ENCODE measurements at regions not wholly inside any gene's neighbourhood (a gene's known extent, or its start where the extent isn't known, plus 50 kb on each side); places are given as distances from the start of the nearest gene placed in this dataset.

DNA sequence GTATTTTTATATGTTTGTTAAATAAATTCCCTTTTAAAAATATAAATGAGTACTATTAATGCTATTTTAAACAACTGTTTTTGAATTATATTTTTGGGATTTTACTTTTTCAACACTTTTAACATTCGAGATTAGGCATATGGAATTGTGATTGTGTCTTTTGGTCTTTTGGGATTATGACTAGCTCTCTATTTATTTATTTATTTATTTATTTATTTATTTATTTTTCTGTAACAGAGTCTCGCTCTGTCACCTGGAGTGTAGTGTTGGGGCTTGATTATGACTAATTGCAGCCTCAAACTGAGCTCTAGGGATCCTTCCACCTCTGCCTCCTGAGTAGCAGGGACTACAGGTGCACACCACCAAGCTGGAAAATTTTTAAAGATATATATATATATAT is 1101.6 kb downstream of the FAM133A start:
- TF ChIP-seq, protein P1, sequence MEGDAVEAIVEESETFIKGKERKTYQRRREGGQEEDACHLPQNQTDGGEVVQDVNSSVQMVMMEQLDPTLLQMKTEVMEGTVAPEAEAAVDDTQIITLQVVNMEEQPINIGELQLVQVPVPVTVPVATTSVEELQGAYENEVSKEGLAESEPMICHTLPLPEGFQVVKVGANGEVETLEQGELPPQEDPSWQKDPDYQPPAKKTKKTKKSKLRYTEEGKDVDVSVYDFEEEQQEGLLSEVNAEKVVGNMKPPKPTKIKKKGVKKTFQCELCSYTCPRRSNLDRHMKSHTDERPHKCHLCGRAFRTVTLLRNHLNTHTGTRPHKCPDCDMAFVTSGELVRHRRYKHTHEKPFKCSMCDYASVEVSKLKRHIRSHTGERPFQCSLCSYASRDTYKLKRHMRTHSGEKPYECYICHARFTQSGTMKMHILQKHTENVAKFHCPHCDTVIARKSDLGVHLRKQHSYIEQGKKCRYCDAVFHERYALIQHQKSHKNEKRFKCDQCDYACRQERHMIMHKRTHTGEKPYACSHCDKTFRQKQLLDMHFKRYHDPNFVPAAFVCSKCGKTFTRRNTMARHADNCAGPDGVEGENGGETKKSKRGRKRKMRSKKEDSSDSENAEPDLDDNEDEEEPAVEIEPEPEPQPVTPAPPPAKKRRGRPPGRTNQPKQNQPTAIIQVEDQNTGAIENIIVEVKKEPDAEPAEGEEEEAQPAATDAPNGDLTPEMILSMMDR (IDR thresholded peaks at IDR 0.05) = no peak
- no peak for TF ChIP-seq POLR2A (IDR thresholded peaks at IDR 0.05; ENCODE audit: low read depth)
